Mucosa of rectum (tissue), 2 donors: ENCODE measurements at regions not wholly inside any gene's neighbourhood (a gene's known extent, or its start where the extent isn't known, plus 50 kb on each side); places are given as distances from the start of the nearest gene placed in this dataset.

Source experiments
- H3K27ac ChIP-seq, 2 donors: one replicate each; pipeline ENCODE4 v1.7.0; 2013; ENCODE audit warnings: inconsistent platforms in 2 of 2, low read depth in 2 of 2, low read length in 2 of 2
- H3K27me3 ChIP-seq, 2 donors: one replicate each; pipeline ENCODE4 v1.7.0; 2013; ENCODE audit warnings: low read length in 2 of 2; ENCODE audit not compliant: control insufficient read depth in 2 of 2, insufficient read depth in 2 of 2
- H3K36me3 ChIP-seq, 2 donors: one replicate each; pipeline ENCODE4 v1.7.0; 2013; ENCODE audit warnings: low read length in 2 of 2; ENCODE audit not compliant: control insufficient read depth in 2 of 2, insufficient read depth in 2 of 2
- H3K4me1 ChIP-seq, 2 donors: one replicate each; pipeline ENCODE4 v1.7.0; 2013; ENCODE audit warnings: low read length in 2 of 2, mild to moderate bottlenecking in 1 of 2; ENCODE audit not compliant: control insufficient read depth in 2 of 2, insufficient read depth in 2 of 2
- H3K4me3 ChIP-seq, 2 donors: one replicate each; pipeline ENCODE4 v1.7.0; 2013; ENCODE audit warnings: low read length in 2 of 2
- H3K9ac ChIP-seq, 2 donors: one replicate each; pipeline ENCODE4 v1.7.0; 2013; ENCODE audit warnings: low read length in 2 of 2, low read depth in 1 of 2, mild to moderate bottlenecking in 1 of 2
- H3K9me3 ChIP-seq, 2 donors: one replicate each; pipeline ENCODE4 v1.7.0; 2013; ENCODE audit warnings: low read length in 2 of 2; ENCODE audit not compliant: control insufficient read depth in 2 of 2
- donor health status: healthy.
- donor health status: Normal muscosa, but diverticular disease.

- Histone ChIP-seq H3K27me3 (no peaks in the 10 kb centered on the region), H3K9me3 (no peaks in the 10 kb centered on the region), H3K4me1 (no peaks in the 10 kb centered on the region), H3K36me3 (no peaks in the 10 kb centered on the region), H3K9ac (no peak overlapping the region), H3K27ac (no peak overlapping the region), H3K4me3 (no peak overlapping the region)
These were observed 474.5 kb downstream of the ENC1 start for GRCh38 chr5:74166064-74166463.

- Histone ChIP-seq H3K27me3 (no peaks in the 10 kb centered on the region), H3K4me3 (no peak overlapping the region), H3K9me3 (no peaks in the 10 kb centered on the region), H3K27ac (no peak overlapping the region), H3K4me1 (no peaks in the 10 kb centered on the region), H3K36me3 (no peaks in the 10 kb centered on the region), H3K9ac (no peak overlapping the region)
These were observed 475.7 kb downstream of the ENC1 start for GRCh38 chr5:74164725-74165235.

- Histone ChIP-seq H3K9me3 (no peaks in the 10 kb centered on the region), H3K9ac (no peak overlapping the region), H3K27ac (no peak overlapping the region), H3K4me1 (no peaks in the 10 kb centered on the region), H3K36me3 (no peaks in the 10 kb centered on the region), H3K4me3 (no peak overlapping the region), H3K27me3 (no peaks in the 10 kb centered on the region)
These were observed 478.0 kb downstream of the ENC1 start for GRCh38 chr5:74162524-74162923.

GRCh38 chr5:74161170-74161569 is 479.4 kb downstream of the ENC1 start:
- Histone ChIP-seq H3K4me3 (no peak overlapping the region), H3K9me3 (no peaks in the 10 kb centered on the region), H3K36me3 (no peaks in the 10 kb centered on the region), H3K4me1 (no peaks in the 10 kb centered on the region), H3K9ac (no peak overlapping the region), H3K27me3 (no peaks in the 10 kb centered on the region), H3K27ac (no peak overlapping the region)

- Histone ChIP-seq H3K36me3 (no peaks in the 10 kb centered on the region), H3K4me1 (no peaks in the 10 kb centered on the region), H3K4me3 (no peak overlapping the region), H3K9ac (no peak overlapping the region), H3K9me3 (no peaks in the 10 kb centered on the region), H3K27me3 (no peaks in the 10 kb centered on the region), H3K27ac (no peak overlapping the region)
These were observed 483.7 kb downstream of the ENC1 start for GRCh38 chr5:74156728-74157383.

- no peak overlapping the region for H3K27ac ChIP-seq
- H3K36me3 ChIP-seq: no peaks in the 10 kb centered on the region
- no peak overlapping the region for H3K9ac ChIP-seq
- no peaks in the 10 kb centered on the region for H3K9me3 ChIP-seq
- H3K4me3 ChIP-seq: no peak overlapping the region
- no peaks in the 10 kb centered on the region for H3K4me1 ChIP-seq
- H3K27me3 ChIP-seq: no peaks in the 10 kb centered on the region
These were observed 485.0 kb downstream of the ENC1 start for GRCh38 chr5:74155501-74155900.

GRCh38 chr5:74154526-74154925 is 486.0 kb downstream of the ENC1 start:
- H3K9ac ChIP-seq: no peak overlapping the region
- H3K9me3 ChIP-seq: no peaks in the 10 kb centered on the region
- H3K4me3 ChIP-seq: no peak overlapping the region
- H3K27me3 ChIP-seq: no peaks in the 10 kb centered on the region
- H3K36me3 ChIP-seq: no peaks in the 10 kb centered on the region
- H3K27ac ChIP-seq: no peak overlapping the region
- H3K4me1 ChIP-seq: no peaks in the 10 kb centered on the region

GRCh38 chr5:74153255-74153790 is 487.2 kb downstream of the ENC1 start:
- Histone ChIP-seq H3K27ac (no peak overlapping the region), H3K4me3 (no peak overlapping the region), H3K27me3 (no peaks in the 10 kb centered on the region), H3K9me3 (no peaks in the 10 kb centered on the region), H3K9ac (no peak overlapping the region), H3K36me3 (no peaks in the 10 kb centered on the region), H3K4me1 (no peaks in the 10 kb centered on the region)

GRCh38 chr5:74152625-74153254 is 487.8 kb downstream of the ENC1 start:
- H3K4me1 ChIP-seq: no peaks in the 10 kb centered on the region
- H3K4me3 ChIP-seq: no peak overlapping the region
- H3K27me3 ChIP-seq: no peaks in the 10 kb centered on the region
- no peak overlapping the region for H3K27ac ChIP-seq
- H3K9me3 ChIP-seq: no peaks in the 10 kb centered on the region
- no peak overlapping the region for H3K9ac ChIP-seq
- no peaks in the 10 kb centered on the region for H3K36me3 ChIP-seq

GRCh38 chr5:74152136-74152535 is 488.4 kb downstream of the ENC1 start:
- H3K4me3 ChIP-seq: no peak overlapping the region

More at GRCh38 chr5:74152136-74152535, 488.4 kb downstream of the ENC1 start:
- Histone ChIP-seq H3K27ac (no peak overlapping the region), H3K9ac (no peak overlapping the region), H3K27me3 (no peaks in the 10 kb centered on the region), H3K4me1 (no peaks in the 10 kb centered on the region), H3K9me3 (no peaks in the 10 kb centered on the region), H3K36me3 (no peaks in the 10 kb centered on the region)
